NCI-H526 treated with DMSO at 0.1 percent for 48 hours (cell line): ENCODE measurements at regions not wholly inside any gene's neighbourhood (a gene's known extent, or its start where the extent isn't known, plus 50 kb on each side); places are given as distances from the start of the nearest gene placed in this dataset.
"Not testable (repeated sequence)": the region's sequence is repeated elsewhere in the genome, so short reads cannot be mapped to it uniquely, and the experiment has no call there.

Experiments used
- DNase-seq: peaks from one replicate; lab custom pipeline; 2025; lab: John Stamatoyannopoulos, UW

DNA sequence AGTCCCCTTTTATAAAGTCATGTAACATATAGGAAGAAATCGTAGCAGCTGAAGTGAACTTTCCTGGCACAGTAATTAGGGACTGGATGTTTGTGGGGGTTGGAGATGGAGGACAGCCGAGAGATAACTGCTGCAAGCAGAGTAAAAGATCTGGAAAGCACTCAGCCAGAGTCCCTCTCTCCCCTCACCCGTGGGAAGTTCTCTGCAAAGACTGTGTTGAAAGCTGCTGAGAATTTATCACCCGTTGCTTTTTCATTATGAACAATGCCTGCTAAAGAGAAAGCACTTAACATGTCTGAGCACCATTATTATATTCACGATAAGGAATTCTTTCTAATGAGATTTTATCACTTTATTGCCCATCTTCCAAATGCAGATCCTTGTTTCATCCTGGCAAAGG is 248.8 kb downstream of the SHOX2 start:
- no peak for DNase-seq

GRCh38 chr3:157856078-157856939 is 249.9 kb downstream of the SHOX2 start:
- DNase-seq, result no peak

DNA sequence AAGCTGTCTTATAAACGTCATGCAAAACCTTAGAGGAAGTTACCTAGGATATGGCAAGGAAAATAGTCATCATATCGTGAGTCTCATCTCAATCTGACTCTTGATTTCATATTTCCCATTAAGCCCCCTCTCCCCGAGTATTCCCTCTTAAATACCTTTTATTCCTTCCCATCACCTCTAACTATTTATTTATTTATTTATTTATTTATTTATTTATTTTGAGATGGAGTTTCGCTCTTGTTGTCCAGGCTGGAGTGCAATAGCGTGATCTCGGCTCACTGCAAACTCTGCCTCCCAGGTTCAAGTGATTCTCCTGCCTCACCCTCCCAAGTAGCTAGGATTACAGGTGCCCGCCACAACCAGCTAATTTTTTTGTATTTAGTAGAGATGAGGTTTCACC is 260.4 kb downstream of the SHOX2 start:
- not testable (repeated sequence) for DNase-seq

- DNase-seq, result no peak
Measured at GRCh38 chr3:157844800-157845565, 261.2 kb downstream of the SHOX2 start.

- DNase-seq, result no peak
Measured at GRCh38 chr3:157844216-157844615, 262.0 kb downstream of the SHOX2 start.

- no peak for DNase-seq
Measured at GRCh38 chr3:157841029-157841428, 265.2 kb downstream of the SHOX2 start.

GRCh38 chr3:157840564-157840963 is 265.7 kb downstream of the SHOX2 start:
- DNase-seq, result no peak

DNA sequence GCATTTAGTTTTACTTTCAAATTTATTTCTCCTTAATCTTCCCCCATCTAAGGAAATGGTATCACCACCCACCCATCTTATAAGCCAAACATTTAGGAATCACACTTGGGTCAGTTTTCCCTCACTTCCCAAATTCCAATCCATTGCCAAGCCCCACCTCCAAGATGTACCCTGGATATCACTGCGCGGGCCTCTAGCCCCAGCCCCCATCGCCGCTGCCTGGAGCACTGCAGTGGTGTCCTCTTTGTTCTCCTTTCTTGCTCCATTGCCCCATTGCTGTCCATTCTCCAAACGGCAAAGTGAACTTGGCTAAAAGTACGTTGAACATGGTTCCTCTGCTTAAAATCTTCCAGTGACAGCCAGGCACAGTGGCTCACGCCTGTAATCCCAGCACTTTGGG is 267.8 kb downstream of the SHOX2 start:
- no peak for DNase-seq

DNA sequence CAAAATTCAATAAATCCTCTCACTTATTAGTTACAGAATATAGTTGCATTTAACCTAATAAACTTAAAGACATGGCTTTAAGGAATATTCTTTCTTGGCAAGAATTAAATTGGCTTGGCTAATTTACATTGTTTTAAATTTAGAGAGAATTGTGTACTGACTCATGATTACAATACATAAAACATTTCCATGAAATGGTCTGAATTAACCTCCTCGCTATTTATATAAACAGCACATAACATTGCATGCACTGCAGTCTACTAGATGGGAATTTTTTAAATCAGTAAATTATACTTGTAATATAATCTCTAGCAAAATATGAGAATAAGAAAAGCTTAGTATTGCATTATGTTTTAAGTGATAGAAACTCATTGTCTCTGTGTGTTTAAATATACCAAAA is 268.9 kb downstream of the SHOX2 start:
- no peak for DNase-seq

DNA sequence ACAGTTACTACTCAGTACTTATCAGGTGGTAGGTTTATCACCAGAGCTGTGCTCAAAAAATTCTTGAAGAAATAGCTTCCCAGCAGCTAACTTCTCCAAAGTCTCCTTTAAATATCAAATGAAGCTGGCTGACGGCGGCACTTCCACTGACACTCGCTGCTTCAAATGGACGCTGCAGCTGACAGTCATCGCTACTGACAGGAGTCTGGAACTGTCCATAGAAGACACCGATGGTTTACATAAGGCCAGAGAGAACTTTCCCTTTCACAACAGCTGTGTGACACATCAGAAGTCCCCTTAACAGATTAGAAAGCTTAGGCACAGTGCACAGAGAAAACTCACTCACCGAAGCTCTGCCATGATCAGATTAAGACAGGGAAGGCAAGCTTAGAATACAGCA is 270.2 kb downstream of the SHOX2 start:
- DNase-seq, result no peak

DNA sequence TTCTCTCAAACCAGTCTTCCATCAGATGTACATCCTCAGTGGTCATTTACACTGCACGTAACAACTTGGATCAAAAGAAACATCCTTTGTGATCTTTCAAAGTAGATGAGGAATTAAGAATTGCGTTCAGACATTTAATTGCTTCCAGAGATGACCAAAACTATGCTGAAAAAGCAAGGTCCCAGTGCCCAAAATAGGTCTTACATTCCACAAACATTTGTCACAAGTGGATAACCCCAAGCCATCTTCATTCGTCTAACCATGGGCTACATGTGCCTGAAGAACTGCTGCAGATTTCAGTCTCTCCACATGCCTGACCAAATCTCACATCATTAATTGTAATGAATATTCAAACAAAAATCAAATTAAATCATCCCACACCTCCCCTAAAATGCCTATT is 273.6 kb downstream of the SHOX2 start:
- DNase-seq, result no peak

- no peak for DNase-seq
Measured at GRCh38 chr3:157830556-157831236, 275.5 kb downstream of the SHOX2 start.

DNA sequence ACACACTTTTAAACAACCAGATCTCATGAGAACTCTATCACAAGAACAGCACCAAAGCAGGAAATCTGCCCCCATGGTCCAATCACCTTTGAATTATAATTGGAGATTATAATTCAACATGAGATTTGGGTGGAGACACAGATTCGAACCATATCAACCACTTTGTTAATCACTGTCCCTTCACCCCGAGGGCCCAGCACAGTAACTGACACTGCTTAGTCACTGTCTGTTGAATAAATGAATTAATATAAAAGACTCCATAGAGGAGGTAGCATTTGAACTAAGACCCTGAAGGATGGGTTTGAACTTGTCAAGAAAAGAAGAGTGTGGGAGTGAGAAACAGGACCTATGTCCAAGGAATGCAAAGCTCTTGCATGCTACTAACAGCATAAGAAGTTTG is 276.4 kb downstream of the SHOX2 start:
- no peak for DNase-seq

- DNase-seq, result no peak
Measured at GRCh38 chr3:157824281-157824680, 281.9 kb downstream of the SHOX2 start.

GRCh38 chr3:157823050-157823449 is 283.2 kb downstream of the SHOX2 start:
- no peak for DNase-seq

DNA sequence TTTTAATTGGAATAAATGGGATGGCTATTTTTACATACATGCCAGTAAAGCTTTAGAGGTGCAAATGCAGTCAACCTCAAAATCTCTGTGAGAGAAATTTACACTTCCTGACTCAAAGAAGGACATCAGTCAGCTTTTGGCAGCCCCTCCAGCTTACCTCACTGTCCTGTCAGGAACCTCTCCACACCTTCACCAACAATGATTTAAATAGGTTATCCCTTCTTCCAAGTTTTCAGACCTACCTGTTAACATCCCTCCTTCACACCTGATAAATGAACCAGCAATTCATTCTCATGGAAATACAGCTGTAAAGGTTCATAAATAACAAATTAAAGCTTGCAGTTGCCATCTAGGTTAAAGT is 286.1 kb downstream of the SHOX2 start:
- no peak for DNase-seq

- no peak for DNase-seq
Measured at GRCh38 chr3:157819270-157820156, 286.7 kb downstream of the SHOX2 start.

DNA sequence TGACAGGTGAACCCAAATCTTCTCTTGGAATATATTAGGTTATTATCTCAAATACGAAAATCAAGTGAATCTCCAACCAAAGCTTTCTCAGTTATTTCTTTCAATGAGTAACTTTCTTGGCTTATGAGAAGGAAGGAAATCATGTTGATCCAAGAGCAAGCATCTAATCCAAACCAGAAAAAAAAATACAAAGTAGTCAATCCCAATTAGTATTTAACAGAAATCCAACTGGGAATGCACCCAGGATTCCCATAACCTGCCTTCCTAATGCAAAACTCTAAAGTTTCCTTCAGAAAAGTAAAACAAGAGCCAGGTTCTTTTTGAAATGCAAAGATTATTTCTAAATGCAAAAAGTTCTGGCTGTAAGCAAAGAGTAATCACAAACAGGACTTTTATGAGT is 289.3 kb downstream of the SHOX2 start:
- DNase-seq, result no peak

GRCh38 chr3:157816296-157816695 is 289.9 kb downstream of the SHOX2 start:
- DNase-seq, result no peak

- no peak for DNase-seq
Measured at GRCh38 chr3:157815739-157816138, 290.5 kb downstream of the SHOX2 start.

- DNase-seq, result no peak
Measured at GRCh38 chr3:157810924-157811718, 295.1 kb downstream of the SHOX2 start.
